H1 (cell line): ENCODE measurements at regions not wholly inside any gene's neighbourhood (a gene's known extent, or its start where the extent isn't known, plus 50 kb on each side); places are given as distances from the start of the nearest gene placed in this dataset.

Experiments
- CTCF ChIP-seq, 3 experiments: IDR thresholded peaks; 1 replicate in 2 of 3; 2 replicates in 1 of 3; pipeline versions ENCODE4 v1.5.1 to v1.6.1; 2011; ENCODE audit warnings: low read length in 3 of 3, mild to moderate bottlenecking in 3 of 3, inconsistent platforms in 2 of 3, low read depth in 1 of 3, moderate library complexity in 1 of 3; ENCODE audit not compliant: insufficient read depth in 1 of 3; ENCODE audit errors: control extremely low read depth in 1 of 3
- EZH2 ChIP-seq: fragments of 200-600 bp; sonication (generic); IDR thresholded peaks from 2 replicates; pipeline ENCODE4 v1.7.1; 2012; ENCODE audit warnings: low read depth, mild to moderate bottlenecking, moderate library complexity, low read length, inconsistent platforms; ENCODE audit not compliant: severe bottlenecking
- JUN ChIP-seq: IDR thresholded peaks from 2 replicates; pipeline ENCODE4 v1.6.1; 2011; ENCODE audit warnings: low read depth, mild to moderate bottlenecking, improper control_type of control experiment, low read length
- POLR2A ChIP-seq, 2 experiments: IDR thresholded peaks; 1 replicate in 1 of 2; 2 replicates in 1 of 2; pipeline ENCODE4 v1.6.1; 2011; ENCODE audit warnings: low read depth in 2 of 2, low read length in 2 of 2, mild to moderate bottlenecking in 2 of 2; ENCODE audit errors: control extremely low read depth in 1 of 2
- POLR2AphosphoS5 ChIP-seq: IDR thresholded peaks from 2 replicates; pipeline ENCODE4 v1.6.1; 2011; ENCODE audit warnings: low read depth, low read length

- TF ChIP-seq POLR2A (IDR thresholded peaks at IDR 0.05; ENCODE audit: control extremely low read depth in 1 of 2, low read depth in 2 of 2, low read length in 2 of 2), result no peak
- TF ChIP-seq JUN, result no peak
- no peak for TF ChIP-seq CTCF (IDR thresholded peaks at IDR 0.05; ENCODE audit: control extremely low read depth in 1 of 3, insufficient read depth in 1 of 3, low read depth in 1 of 3, low read length in 3 of 3)
- no peak for TF ChIP-seq POLR2AphosphoS5
- TF ChIP-seq EZH2, result no peak
Measured at GRCh38 chr1:238476841-238477240, 586.1 kb upstream of the ZP4 start.
